Caco-2 (cell line): ENCODE measurements at regions not wholly inside any gene's neighbourhood (a gene's known extent, or its start where the extent isn't known, plus 50 kb on each side); places are given as distances from the start of the nearest gene placed in this dataset.
"Not testable (repeated sequence)": the region's sequence is repeated elsewhere in the genome, so short reads cannot be mapped to it uniquely, and the experiment has no call there.

Experiments used
- BruUV-seq: library from RNA; stranded (reverse); fragments of 400-500 nt; replicated peaks from 2 replicates; lab custom pipeline; 2021; lab: Mats Ljungman, UMichigan
- CTCF ChIA-PET: fragments of 300-600 bp; sonication (Branson Sonifier 250); formaldehyde crosslinking; loops from one replicate; lab custom pipeline; 2022; ENCODE audit warnings: antibody characterized with exemption; lab: Charles Lee
- POLR2A ChIA-PET: fragments of 300-600 bp; sonication (Branson Sonifier 250); formaldehyde crosslinking; loops from one replicate; lab custom pipeline; 2022; ENCODE audit warnings: antibody characterized with exemption; lab: Charles Lee
- DNase-seq, 2 experiments: peaks; one replicate each; pipeline versions ENCODE4 v3.0.0 to v3.0.0-alpha.2; 2020 to 2022
- H3K27me3 ChIP-seq: replicated peaks from 2 replicates; pipeline ENCODE4 v1.6.0; 2011; ENCODE audit warnings: low read length; ENCODE audit not compliant: control insufficient read depth, insufficient read depth
- H3K36me3 ChIP-seq: 2 replicates; pipeline ENCODE4 v1.5.1; 2011; ENCODE audit warnings: low read length; ENCODE audit not compliant: control insufficient read depth, insufficient read depth
- H3K4me1 ChIP-seq: fragments of 250-450 bp; sonication (Bioruptor Pico); 2 replicates; pipeline ENCODE4 v1.5.1; 2020; ENCODE audit warnings: mild to moderate bottlenecking
- H3K4me3 ChIP-seq: 2 replicates; pipeline ENCODE4 v1.5.1; 2011; ENCODE audit warnings: low read depth, mild to moderate bottlenecking, control low read depth, low read length
- H3K9me3 ChIP-seq: fragments of 250-450 bp; sonication (Bioruptor Pico); 2 replicates; pipeline ENCODE4 v1.5.1; 2020; ENCODE audit warnings: mild to moderate bottlenecking, moderate library complexity
- H3K27ac Mint-ChIP-seq: one replicate; pipeline ENCODE4 v1.8.0; 2022; ENCODE audit warnings: mixed read lengths; ENCODE audit not compliant: unreplicated experiment
- H3K27me3 Mint-ChIP-seq: one replicate; pipeline ENCODE4 v1.8.0; 2022; ENCODE audit warnings: mixed read lengths; ENCODE audit not compliant: insufficient read depth, unreplicated experiment
- H3K36me3 Mint-ChIP-seq: one replicate; pipeline ENCODE4 v1.8.0; 2022; ENCODE audit warnings: mild to moderate bottlenecking, mixed read lengths; ENCODE audit not compliant: insufficient read depth, unreplicated experiment
- H3K4me1 Mint-ChIP-seq: one replicate; pipeline ENCODE4 v1.8.0; 2022; ENCODE audit warnings: low read depth, mixed read lengths; ENCODE audit not compliant: unreplicated experiment
- H3K4me3 Mint-ChIP-seq: one replicate; pipeline ENCODE4 v1.8.0; 2022; ENCODE audit warnings: mild to moderate bottlenecking, moderate library complexity, mixed read lengths; ENCODE audit not compliant: unreplicated experiment
- H3K9me3 Mint-ChIP-seq: one replicate; pipeline ENCODE4 v1.8.0; 2022; ENCODE audit warnings: mixed read lengths; ENCODE audit not compliant: unreplicated experiment
- intact Hi-C: fragments of 100-400 bp; cut with micrococcal nuclease; formaldehyde crosslinking; loops from one replicate; pipeline ENCODE4 v1.10.0; 2022; ENCODE audit not compliant: unreplicated experiment
- TF ChIP-seq, protein P1 (sequence below), 2 experiments: fragments of 200-600 bp in 1 of 2; IDR thresholded peaks; 1 replicate in 1 of 2; 2 replicates in 1 of 2; pipeline versions ENCODE4 v1.5.1 to v1.8.0; 2011 to 2022; ENCODE audit warnings: antibody characterized with exemption in 1 of 2, control low read depth in 1 of 2, inconsistent platforms in 1 of 2, low read depth in 1 of 2, low read length in 1 of 2, mild to moderate bottlenecking in 1 of 2, moderate library complexity in 1 of 2; ENCODE audit not compliant: insufficient read depth in 1 of 2, severe bottlenecking in 1 of 2, unreplicated experiment in 1 of 2

DNA sequence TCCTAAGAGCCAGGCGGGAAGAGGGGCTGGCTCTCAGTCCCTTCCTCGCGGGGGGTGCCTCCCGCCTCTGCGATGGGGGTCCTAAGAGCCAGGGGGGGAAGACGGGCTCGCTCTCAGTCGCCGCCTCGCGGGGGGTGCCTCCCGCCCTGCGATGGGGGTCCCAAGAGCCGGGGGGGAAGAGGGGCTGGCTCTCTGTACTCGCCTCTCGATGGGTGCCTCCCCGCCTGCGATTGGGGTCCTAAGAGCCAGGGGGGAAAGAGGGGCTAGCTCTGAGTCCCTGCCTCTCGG is 2326.1 kb upstream of the PCDH20 start:
- H3K4me3 Mint-ChIP-seq, H3K36me3 ChIP-seq, H3K27me3 Mint-ChIP-seq, BruUV-seq, H3K9me3 Mint-ChIP-seq, H3K36me3 Mint-ChIP-seq, H3K27ac Mint-ChIP-seq, H3K4me1 ChIP-seq, intact Hi-C loops, H3K4me1 Mint-ChIP-seq, CTCF ChIA-PET, H3K9me3 ChIP-seq, DNase-seq, POLR2A ChIA-PET, H3K4me3 ChIP-seq, H3K27me3 ChIP-seq: not testable (repeated sequence)

GRCh38 chr13:63741029-63741813 is 2325.6 kb upstream of the PCDH20 start:
- no peaks in the 10 kb centered on the region for H3K4me1 ChIP-seq
- no peaks in the 10 kb centered on the region for H3K9me3 ChIP-seq
- DNase-seq, result peak in 1 of 2 experiments; percentile 20
- Mint-ChIP-seq H3K27ac (no peak overlapping the region), H3K4me1 (no peaks in the 10 kb centered on the region), H3K9me3 (no peaks in the 10 kb centered on the region), H3K36me3 (no peaks in the 10 kb centered on the region), H3K4me3 (no peak overlapping the region), H3K27me3 (no peaks in the 10 kb centered on the region)
- TF ChIP-seq, protein P1, sequence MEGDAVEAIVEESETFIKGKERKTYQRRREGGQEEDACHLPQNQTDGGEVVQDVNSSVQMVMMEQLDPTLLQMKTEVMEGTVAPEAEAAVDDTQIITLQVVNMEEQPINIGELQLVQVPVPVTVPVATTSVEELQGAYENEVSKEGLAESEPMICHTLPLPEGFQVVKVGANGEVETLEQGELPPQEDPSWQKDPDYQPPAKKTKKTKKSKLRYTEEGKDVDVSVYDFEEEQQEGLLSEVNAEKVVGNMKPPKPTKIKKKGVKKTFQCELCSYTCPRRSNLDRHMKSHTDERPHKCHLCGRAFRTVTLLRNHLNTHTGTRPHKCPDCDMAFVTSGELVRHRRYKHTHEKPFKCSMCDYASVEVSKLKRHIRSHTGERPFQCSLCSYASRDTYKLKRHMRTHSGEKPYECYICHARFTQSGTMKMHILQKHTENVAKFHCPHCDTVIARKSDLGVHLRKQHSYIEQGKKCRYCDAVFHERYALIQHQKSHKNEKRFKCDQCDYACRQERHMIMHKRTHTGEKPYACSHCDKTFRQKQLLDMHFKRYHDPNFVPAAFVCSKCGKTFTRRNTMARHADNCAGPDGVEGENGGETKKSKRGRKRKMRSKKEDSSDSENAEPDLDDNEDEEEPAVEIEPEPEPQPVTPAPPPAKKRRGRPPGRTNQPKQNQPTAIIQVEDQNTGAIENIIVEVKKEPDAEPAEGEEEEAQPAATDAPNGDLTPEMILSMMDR (IDR thresholded peaks at IDR 0.05; ENCODE audit: insufficient read depth in 1 of 2, low read depth in 1 of 2, low read length in 1 of 2, severe bottlenecking in 1 of 2, unreplicated experiment in 1 of 2), result no peak
- ChIA-PET POLR2A (no interaction called here), CTCF (no interaction called here)
- intact Hi-C loops, result no loop called here
- H3K36me3 ChIP-seq, result no peaks in the 10 kb centered on the region
- no peak overlapping the region for H3K4me3 ChIP-seq
- BruUV-seq, result no TSS peak
- H3K27me3 ChIP-seq, result no peaks in the 10 kb centered on the region

- H3K36me3 Mint-ChIP-seq, H3K4me1 Mint-ChIP-seq, H3K27me3 ChIP-seq, CTCF ChIA-PET, H3K9me3 ChIP-seq, H3K4me3 Mint-ChIP-seq, H3K27me3 Mint-ChIP-seq, H3K27ac Mint-ChIP-seq, intact Hi-C loops, POLR2A ChIA-PET, H3K9me3 Mint-ChIP-seq, BruUV-seq, H3K4me3 ChIP-seq, H3K36me3 ChIP-seq, H3K4me1 ChIP-seq: not testable (repeated sequence)
- peak in 1 of 2 experiments; percentile 17 for DNase-seq
Measured at GRCh38 chr13:63739112-63739735, 2323.6 kb upstream of the PCDH20 start.

DNA sequence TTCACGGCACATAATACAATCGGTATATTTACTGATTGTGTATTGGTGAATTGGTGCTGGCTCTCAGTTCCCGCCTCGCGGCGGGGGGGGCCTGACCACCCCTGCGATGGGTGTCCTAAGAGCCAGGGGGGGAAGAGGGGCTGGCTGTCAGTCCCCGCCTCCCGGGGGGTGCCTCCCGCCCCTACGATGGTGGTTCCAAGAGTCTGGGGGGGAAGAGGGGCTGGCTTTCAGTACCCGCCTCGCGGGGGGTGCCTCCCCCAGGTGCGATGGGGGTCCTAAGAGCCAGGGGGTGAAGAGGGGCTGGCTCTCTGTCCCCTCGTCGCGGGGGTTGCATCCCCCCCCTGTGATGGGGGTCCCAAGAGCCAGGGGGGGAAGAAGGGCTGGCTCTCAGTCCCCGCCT is 2321.8 kb upstream of the PCDH20 start:
- Histone ChIP-seq H3K36me3 (no peaks in the 10 kb centered on the region), H3K4me1 (0 out of 2 replicates have a peak, but pooled peaks cover under 1% of the 10 kb centered on the region), H3K4me3 (no peak overlapping the region), H3K27me3 (no peaks in the 10 kb centered on the region), H3K9me3 (no peaks in the 10 kb centered on the region)
- Mint-ChIP-seq H3K9me3 (no peaks in the 10 kb centered on the region), H3K27ac (no peak overlapping the region), H3K4me1 (no peaks in the 10 kb centered on the region), H3K27me3 (no peaks in the 10 kb centered on the region), H3K4me3 (no peak overlapping the region), H3K36me3 (no peaks in the 10 kb centered on the region)
- TF ChIP-seq, protein P1 (IDR thresholded peaks at IDR 0.05; ENCODE audit: insufficient read depth in 1 of 2, low read depth in 1 of 2, low read length in 1 of 2, severe bottlenecking in 1 of 2, unreplicated experiment in 1 of 2), result no peak
- POLR2A ChIA-PET, result no interaction called here
- no peak for DNase-seq
- intact Hi-C loops, result no loop called here
- BruUV-seq, result no TSS peak
- CTCF ChIA-PET, result no interaction called here
